Spleen (tissue), 7 donors: ENCODE measurements at regions not wholly inside any gene's neighbourhood (a gene's known extent, or its start where the extent isn't known, plus 50 kb on each side); places are given as distances from the start of the nearest gene placed in this dataset.

Experiments
- CTCF ChIP-seq, 11 experiments: fragments of 200-600 bp in 7 of 11; fragments of 450-650 bp in 4 of 11; sonication (generic) in 4 of 11; IDR thresholded peaks in 8 of 11; conservative IDR thresholded peaks in 3 of 11; 1 replicate in 7 of 11; 2 replicates in 4 of 11; pipeline versions ENCODE4 v1.4.0 to v1.8.0; 2016 to 2021; ENCODE audit warnings: antibody characterized with exemption in 11 of 11, inconsistent platforms in 4 of 11, mild to moderate bottlenecking in 1 of 11
- POLR2AphosphoS5 ChIP-seq, 3 donors: sonication (generic); formaldehyde crosslinking; IDR thresholded peaks; one replicate each; pipeline ENCODE4 v1.5.1; 2017; ENCODE audit warnings: antibody characterized with exemption in 3 of 3
- donor health status: DM: no; HTN: no; CAD: no; lungs with moderate emphysema.
- donor health status: DM: no; HTN: no; CAD: no.
- donor health status: DM: no; HTN: no; CAD: no.

- TF ChIP-seq CTCF (IDR thresholded peaks at IDR 0.05 in 8 of 11, conservative IDR thresholded peaks at IDR 0.05 in 3 of 11) (no peak), POLR2AphosphoS5 (IDR thresholded peaks at IDR 0.05) (no peak)
Measured at GRCh38 chr9:18061332-18061731, 412.6 kb upstream of the ADAMTSL1 start.
